HG03575 (cell line): ENCODE measurements at regions not wholly inside any gene's neighbourhood (a gene's known extent, or its start where the extent isn't known, plus 50 kb on each side); places are given as distances from the start of the nearest gene placed in this dataset.
"Not testable (repeated sequence)": the region's sequence is repeated elsewhere in the genome, so short reads cannot be mapped to it uniquely, and the experiment has no call there.

Experiments
- ATAC-seq: cut with Tn5 transposase; IDR thresholded peaks from one replicate; pipeline ENCODE4 v1.9.1; 2021; ENCODE audit not compliant: unreplicated experiment, insufficient number of reproducible peaks, low FRiP score; ENCODE audit errors: extremely low read depth

- ATAC-seq: not testable (repeated sequence)
These were observed 52.6 kb upstream of the KIF26B start for GRCh38 chr1:245102149-245102548.

GRCh38 chr1:245099401-245099800, 55.4 kb upstream of the KIF26B start:
- no peak for ATAC-seq

GRCh38 chr1:245098924-245099323, 55.9 kb upstream of the KIF26B start:
- ATAC-seq: no peak

GRCh38 chr1:245096311-245097066, 58.3 kb upstream of the KIF26B start:
- ATAC-seq: no peak

DNA sequence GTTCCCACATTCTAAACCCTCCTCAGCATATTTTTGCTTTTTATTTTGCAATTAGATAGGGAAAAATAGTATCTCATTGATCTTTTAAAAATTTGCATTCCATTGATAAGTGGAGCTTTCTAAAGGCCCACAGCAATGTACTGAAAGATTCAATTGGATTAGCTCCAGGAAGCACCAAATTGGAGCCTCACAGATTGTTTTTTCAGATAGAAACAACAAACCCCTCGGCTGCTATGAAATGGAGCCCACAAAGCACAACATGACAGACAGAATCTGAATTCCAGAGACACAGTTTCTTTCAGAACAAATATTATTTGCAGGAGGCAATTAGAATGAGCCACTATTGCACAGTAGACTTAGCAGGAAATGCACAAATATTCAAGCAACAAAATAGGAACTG, 58.9 kb upstream of the KIF26B start:
- ATAC-seq: no peak

DNA sequence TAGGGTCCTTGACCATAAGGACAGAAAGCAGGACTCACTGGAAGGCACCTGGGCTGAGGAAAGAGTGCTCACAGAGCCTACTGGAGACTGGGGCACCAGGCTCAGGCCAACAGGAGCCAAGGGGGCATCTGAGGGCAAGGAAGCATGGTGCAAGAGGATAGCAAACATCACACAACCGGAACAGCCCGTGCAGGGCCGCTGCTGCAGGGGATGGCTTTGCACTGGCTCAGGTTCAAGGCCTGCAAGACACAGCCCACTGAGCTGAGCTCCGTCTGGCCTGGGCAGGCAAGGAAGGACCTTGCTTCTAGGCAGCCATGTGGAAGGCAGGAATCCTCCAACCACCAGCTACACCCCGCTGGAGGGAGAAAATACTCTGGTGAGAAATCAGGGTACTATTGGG, 59.8 kb upstream of the KIF26B start:
- no peak for ATAC-seq

DNA sequence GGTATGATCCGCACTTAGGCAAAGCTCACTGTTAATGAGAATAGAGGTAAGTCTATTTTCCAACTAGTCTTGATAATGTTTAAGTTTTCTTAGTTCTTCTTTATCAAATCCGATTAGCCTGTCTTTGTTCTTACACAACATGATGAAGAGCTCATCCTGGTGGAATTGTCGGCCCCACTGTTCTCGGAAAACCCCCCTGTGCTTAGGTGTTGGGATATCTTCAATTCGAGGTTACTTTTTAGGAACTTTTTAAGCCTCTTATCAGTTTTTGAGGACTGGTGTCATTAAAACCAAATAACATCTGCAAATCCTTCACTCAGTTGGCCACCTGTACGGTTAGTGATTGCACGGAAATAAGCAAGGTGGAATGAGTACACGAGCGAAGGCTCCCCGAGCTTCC, 60.7 kb upstream of the KIF26B start:
- ATAC-seq: no peak

- ATAC-seq: no peak
These were observed 62.2 kb upstream of the KIF26B start for GRCh38 chr1:245092638-245092976.

DNA sequence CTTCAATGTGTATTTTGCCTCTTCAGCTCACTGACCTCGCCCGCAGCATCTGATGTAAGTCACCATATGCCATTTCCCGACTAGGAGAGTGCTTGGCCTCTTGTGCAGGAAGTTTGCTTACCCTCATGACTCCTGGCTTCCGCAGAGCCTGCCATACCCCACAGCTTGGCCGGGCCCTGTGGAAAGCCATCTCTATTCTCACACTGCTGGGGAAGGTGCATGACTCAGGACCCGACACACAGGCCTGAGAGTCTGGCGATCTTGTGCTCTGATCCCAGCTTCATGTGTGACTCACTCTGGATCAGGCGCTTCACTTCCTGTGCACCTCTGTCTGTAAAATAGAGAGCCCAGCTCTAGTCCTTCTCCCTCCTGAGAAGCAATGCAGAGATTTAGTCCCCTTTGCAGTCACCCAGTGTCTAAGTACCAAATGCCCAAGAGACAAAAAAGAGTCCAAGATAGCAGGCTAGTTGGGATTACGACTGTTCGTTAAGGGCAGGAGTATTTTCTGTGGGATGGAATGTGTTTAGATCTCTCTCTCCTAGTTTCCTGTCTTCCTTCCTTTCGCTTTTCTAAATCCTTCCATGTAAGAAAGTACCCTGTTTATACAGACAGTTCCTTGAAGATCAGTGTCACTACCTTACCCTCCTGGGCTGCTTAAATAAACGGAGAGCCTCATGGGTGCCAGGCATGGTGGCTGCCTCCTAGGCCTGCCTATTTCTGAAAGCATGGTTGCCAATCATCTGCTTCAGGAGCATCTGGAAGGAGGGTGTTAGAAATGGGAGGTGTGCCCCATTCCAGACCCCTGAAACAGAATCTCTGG, 62.8 kb upstream of the KIF26B start:
- ATAC-seq: no peak

GRCh38 chr1:245091171-245091621, 63.6 kb upstream of the KIF26B start:
- ATAC-seq: no peak

GRCh38 chr1:245090491-245091090, 64.2 kb upstream of the KIF26B start:
- ATAC-seq: no peak

DNA sequence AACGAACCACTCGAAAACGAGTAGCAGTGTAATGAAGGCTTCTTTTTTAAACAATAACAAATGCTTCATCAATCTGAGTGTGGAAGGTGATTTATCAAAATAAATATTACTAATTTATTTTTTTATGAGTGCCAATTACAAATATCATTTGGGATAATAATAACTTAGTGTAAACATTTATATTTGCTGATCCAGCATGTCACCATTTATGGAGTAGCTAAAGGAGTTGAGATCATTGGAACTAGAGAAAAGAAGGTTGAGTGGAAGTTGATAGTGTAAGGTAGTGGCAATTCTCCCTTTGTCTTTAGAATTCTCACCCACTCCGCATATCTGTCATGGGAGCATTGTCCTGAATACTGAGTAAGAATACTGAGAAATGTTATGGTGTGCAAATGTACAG, 67.1 kb upstream of the KIF26B start:
- no peak for ATAC-seq

DNA sequence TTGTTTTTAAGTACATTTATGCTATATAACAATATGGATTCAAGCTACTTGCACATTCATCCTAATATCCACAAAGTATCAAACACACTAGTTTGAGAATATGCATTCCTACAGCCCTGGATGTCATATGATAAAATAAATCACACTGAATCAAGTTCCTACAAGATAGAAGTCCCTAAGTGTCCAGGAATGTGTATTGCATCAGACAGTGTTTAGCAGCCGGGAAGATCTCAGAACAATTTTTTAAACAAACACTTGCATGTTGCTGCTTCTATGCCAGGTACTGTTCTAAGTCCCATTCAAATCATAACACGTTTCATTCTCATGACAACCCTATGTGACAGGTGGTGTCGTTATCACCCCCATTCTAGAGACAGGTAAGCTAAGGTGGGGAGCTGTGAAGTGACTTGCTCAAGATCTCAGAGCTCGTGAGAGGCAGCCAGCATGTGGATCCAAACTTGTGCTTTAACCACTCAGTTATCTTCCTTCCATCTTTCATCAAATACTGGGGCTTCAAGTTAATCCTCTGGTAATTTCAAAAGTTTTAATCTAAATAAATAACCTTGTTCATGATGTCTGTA, 68.3 kb upstream of the KIF26B start:
- no peak for ATAC-seq

DNA sequence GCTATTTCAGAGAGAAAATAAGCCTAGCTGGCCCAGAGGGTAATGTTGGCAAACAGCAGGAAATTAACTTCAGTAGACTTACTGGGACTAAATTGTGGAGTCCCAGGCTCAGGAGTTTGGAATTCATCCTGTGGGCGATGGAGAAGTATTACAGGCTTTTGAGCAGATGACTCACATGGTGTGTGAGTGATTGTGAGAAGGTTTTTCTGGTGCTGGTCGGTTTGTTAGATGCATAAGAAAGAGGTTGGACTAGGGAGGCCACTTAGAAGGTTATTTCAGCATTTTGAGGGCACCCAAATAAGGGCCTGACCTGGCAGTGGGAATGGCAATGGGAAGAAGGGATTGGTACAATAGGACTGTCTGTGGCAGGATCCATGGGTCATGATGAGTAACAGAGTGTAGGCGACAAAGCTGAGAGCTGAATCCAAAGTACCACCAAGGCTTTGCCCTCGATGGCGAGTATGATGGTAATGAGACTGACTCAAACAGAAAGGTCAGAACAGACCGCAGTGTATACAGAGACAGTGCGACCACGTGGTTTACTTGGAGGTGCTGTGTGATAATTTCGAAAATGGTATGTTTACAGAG, 69.2 kb upstream of the KIF26B start:
- no peak for ATAC-seq

DNA sequence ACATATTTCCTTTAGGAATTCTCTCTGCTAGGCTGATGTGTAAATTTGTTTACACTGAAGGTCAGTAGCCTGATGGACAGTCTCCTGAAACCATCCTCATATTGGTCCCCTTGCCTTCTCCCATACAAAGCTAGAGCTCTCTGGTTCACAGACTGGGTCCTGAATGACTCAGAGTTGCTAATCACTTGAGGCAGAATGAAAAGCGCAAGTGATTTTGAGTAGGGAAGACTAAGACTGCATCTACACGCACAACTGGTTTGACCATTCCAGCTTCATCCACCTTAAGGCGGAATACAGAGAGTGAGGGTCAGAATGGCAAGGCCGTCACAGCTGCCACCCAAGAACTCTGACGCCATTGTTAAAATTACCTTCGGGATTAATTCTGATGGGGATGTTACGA, 70.2 kb upstream of the KIF26B start:
- ATAC-seq: no peak

- no peak for ATAC-seq
These were observed 75.7 kb upstream of the KIF26B start for GRCh38 chr1:245079021-245079609.

DNA sequence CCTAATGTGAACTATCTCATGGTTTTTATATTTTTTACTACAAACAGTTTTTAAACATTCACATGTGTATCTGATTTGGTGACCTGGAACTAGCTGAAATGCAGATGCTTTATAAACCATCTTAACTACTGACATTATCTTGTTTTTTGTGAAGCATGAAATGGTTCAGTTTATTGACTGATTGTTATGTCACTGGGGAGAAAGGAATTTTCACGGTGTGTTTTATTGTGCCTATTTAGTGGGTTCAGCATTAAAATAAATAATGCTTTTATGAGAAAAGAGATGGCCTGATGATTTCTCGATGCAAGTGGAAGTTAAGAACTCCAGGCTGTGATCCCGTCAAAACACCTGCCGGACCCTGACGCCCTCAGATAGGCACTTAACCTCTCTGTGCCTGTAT, 79.9 kb upstream of the KIF26B start:
- ATAC-seq: no peak

GRCh38 chr1:245074232-245074747, 80.5 kb upstream of the KIF26B start:
- no peak for ATAC-seq
